ENCODE measurements at regions not wholly inside any gene's neighbourhood (a gene's known extent, or its start where the extent isn't known, plus 50 kb on each side); places are given as distances from the start of the nearest gene placed in this dataset.
A peak's percentile ranks its signal among the peaks of the same experiment; 100 is the strongest.

DNA sequence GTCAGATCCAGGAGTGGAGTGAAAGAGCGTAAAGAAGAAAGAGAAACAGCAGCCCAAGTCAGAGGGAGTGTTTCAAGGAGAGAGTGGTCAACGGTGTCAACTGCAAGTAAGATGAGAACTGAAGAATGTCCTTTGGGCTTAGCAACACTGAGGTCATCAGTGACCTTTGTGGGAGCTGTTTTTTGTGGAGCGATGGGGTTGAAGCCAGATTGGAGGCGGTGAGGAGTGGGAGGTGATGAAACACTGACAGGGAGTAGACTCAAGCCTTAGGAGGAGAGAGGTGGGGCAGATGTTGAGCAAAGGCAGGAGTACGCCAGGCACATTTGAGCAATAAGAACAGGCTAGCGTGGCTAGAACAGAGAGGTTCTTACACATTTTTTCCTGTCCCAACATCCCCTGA, 103.7 kb upstream of the GNAO1 start:
- DNase-seq = no peak

DNA sequence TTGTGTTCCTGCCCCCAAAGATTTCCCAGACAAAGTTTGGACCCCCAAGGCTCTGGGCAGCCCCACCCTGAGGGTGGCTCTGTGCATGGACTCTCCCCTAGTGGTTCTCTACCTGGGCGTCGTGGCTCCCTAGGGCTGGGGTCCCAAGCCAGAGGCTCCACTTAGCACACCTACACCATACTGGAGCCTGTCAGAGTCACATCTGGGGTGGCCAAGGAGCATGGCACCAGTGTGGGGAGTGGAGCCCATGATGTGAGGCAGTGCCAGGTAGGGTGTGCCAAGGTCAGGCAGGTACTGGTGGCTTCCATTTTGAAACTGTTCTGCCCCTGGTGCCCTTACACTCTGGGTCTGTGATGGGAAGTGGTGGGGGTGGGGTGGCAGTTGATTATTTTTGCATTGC, 109.9 kb upstream of the GNAO1 start:
- no peak for DNase-seq

DNA sequence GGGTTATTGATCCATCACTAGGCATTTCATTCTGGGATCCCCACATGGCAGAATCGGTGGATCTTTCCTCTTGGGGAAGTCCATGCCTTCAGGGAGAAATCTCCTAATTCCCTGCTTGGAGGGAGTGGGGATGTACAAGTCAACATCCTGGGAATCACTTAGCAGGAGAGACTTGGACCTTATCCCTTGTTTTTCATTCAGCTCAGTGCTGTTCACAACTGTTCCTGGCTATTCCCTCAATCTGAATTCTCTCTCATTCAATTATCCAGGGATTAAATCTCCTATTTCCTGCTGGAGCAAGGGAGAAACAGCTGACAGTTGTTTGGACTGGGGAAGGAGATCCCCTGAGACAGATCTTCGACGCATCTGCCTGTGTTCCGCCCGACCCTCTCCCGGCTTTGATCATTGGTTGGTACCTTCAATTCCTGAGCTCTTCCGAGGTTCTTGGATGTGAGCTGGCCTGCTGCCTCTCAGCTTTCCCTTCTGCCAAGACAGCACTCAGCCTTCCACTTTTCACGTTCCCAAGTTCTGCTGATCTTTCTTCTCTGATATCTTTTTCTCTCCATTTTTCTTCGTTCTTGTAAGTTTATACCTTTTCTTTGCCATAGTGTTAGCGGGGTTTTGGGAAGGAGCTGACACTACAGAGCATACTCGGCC, 115.4 kb upstream of the GNAO1 start:
- no peak for DNase-seq

GRCh38 chr16:56073508-56073907, 117.8 kb upstream of the GNAO1 start:
- no peak for DNase-seq

- no peak for DNase-seq
These were observed 119.2 kb upstream of the GNAO1 start for GRCh38 chr16:56072096-56072495.

DNA sequence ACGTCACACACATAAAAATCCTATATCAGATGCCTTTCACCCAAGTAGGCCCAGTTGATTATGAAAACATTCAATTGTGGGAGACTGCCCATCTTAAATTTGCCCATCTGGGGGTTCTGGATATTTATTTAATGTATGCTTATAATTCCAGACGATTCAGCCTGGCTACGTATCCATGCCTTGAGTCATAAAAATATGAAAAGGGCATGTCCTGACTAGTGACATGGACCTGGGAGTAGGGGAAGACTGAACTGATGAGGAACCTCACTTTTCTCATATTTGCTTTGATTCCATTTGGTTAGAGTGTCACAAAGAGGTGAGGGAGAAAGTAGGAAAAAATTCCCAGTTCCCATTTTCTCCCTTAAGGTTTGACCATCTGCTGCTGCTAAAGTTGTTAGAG, 122.5 kb upstream of the GNAO1 start:
- no peak for DNase-seq

DNA sequence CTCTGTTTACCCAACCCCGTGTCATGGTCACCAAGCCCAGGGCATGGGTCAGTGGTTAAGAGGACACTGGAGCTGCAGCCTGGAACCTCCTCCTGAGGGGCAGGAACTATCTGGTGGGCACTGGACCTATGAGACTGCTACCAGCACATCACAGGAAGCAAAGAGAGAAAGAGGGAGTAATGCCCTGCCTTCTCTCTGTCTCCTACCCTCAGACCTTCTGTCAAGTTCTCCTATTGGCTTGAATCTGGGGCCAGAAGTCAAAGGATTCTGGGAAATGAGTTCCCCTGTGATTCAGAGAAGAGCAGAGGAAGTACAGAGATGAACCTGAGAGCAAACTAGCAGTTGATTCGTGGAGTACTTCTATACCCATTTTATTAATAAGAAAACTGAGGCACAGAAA, 123.0 kb upstream of the GNAO1 start:
- DNase-seq = no peak

DNA sequence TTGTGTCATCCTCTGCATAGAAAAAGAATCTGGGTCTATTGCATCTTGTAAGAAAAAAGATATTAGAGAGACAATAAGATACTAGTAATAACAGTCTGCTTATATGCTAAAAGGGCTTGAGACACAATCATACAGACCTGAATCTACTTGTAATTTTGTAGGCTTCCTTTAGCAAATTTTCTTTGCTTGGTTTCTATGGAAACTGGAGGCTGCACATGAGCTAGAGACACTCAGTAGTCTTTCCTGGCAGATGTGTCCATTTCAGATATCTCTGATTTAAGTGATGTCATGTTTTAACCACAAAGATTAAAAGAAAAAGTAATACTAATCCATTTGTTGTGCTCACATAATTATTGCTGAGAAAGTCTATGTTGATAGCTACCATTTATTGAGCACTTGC, 123.9 kb upstream of the GNAO1 start:
- no peak for DNase-seq

GRCh38 chr16:56066617-56067016, 124.7 kb upstream of the GNAO1 start:
- no peak for DNase-seq

DNA sequence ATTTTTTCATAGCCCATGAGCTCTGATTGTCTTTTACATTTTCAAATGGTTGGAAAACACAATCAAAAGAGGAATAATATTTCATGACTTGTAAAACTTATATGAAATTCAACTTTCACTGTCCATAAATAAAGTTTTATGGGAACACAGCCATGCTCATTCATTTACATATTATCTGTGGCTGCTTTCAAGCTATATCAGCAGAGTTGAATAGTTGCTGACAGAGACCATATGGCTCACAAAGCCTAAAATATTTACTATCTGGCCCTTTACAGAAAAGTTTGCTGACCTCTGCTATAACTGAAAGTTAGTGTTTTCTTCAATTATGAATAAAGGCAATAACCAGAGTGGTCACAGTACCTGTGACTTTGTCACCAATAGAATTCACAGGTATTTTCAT, 128.2 kb upstream of the GNAO1 start:
- no peak for DNase-seq

- no peak for DNase-seq
These were observed 134.1 kb upstream of the GNAO1 start for GRCh38 chr16:56057151-56057550.

GRCh38 chr16:56050916-56051315, 140.4 kb upstream of the GNAO1 start:
- DNase-seq = no peak

DNA sequence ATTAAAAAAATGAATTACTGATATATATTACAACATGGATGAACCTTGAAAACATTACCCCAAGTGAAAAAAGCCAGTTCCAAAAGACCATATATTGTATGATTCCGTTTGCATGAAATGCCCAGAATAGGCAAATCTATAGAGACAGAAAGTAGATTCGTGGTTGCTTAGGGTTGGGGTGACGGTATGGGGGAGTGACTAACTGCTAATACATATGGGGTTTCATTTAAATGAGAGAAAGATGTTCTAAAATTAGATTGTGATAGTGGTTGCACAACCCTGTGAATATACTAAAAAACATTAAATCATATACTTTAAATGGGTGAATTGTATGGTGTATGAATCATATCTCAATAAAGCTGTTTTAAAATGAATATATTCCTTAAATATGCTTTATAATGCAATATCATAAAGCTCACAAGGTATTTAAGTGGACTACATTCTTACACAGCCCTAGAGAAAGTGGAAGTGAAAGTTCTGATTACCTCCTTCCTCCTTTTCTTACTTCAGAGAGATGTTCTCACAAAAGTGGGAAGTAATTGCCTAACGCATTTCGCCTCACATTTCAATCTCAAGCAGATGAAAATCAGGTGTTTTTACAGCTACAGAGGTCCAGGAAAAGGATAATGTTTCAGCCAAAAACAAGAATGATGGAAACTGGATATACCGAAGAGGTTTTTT, 142.7 kb upstream of the GNAO1 start:
- no peak for DNase-seq

GRCh38 chr16:56047307-56048234, 143.7 kb upstream of the GNAO1 start:
- DNase-seq = no peak

DNA sequence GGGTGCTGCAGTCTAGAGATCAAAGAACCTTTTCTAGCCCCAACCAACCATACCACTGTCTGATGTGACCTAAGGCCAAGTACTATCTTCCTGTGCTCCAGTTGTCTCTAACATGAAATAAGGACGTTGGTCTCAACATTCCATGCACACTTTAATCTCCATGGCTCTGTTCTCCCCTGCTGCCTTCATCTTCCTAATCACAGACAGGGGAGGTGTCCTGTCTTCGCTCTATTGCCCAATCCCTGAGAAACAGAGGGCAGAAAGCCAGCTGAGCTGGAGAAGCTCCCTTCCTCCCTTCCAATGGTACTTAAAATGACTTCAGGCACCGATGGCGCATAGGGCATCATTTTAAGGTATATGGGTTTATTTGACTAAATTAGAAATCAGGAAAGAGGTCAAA, 148.9 kb upstream of the GNAO1 start:
- no peak for DNase-seq

- DNase-seq = peak; percentile 41
These were observed 149.6 kb upstream of the GNAO1 start for GRCh38 chr16:56041556-56042140.

DNA sequence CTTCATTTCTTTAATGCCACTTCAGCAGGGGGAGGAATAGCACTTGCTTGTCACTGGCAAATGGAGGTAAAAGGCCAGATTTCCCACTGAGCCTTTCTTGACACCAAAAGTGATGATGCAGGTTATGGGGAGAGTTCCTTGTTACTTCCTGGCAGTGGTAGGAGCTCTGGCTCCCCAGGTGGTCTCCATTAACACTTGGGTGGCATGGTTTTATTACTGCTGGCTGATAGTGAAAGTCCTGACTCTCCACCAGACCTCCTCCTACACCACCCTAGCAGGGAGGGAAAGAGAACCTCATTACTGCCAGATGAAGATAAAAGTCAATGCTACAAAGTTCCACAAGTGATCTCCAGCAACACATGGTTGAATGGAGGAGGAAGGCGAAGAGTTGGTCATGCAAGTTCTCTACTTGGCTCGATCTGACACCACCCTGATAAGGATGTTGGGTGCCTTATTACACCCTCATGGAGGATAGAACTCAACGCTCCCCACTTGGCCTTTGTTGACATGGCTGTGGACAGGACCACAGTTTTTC, 152.7 kb upstream of the GNAO1 start:
- DNase-seq = no peak

DNA sequence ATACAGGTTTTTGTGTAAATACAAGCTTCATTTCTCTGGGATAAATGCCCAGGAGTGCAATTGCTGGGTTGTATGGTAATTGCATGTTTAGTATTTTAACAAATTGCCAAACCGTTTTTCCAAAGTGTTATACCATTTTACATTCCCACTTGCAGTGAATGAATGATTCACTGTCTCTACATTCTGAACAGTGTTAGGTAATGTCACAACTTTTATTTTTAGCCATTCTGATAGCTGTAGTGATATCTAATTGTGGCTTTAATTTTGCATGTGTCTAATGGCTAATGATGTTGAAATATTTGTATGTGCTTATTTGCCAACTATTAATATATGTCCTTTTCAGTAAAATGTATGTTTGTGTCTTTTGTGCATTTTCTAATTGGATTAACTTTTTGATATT, 156.9 kb upstream of the CES5A start:
- DNase-seq = no peak

- no peak for DNase-seq
These were observed 153.9 kb upstream of the CES5A start for GRCh38 chr16:56029026-56029425.

GRCh38 chr16:56022818-56023217, 147.6 kb upstream of the CES5A start:
- no peak for DNase-seq

- no peak for DNase-seq
These were observed 144.1 kb upstream of the CES5A start for GRCh38 chr16:56019274-56019673.

DNA sequence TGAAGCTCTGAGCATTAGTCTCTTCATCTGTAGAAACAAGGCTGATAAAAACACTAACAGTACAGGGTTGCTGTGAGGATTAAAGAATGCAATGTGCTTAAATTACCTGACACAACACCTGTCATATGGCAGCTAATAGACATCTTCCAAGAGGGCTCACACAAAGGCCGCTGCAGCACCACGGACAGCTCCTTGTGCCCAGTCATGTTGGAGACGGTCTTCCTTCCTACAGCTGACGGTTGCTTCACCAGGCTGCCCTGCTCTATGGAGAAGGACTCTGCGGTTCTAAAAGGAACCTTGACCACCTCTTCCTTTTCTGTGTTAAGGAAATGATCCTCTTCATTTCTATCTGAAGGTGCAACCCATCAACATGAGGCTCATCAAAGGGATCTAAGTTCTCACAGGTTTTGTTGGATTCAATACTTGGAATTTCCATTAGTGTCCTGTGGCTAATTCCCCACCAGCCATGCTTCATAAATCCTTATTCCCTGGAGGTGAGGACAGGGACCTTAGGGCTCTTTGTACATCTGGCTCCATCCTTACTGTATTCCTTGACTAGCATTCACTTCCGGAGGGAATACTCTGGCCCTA, 138.9 kb upstream of the CES5A start:
- DNase-seq = no peak

DNA sequence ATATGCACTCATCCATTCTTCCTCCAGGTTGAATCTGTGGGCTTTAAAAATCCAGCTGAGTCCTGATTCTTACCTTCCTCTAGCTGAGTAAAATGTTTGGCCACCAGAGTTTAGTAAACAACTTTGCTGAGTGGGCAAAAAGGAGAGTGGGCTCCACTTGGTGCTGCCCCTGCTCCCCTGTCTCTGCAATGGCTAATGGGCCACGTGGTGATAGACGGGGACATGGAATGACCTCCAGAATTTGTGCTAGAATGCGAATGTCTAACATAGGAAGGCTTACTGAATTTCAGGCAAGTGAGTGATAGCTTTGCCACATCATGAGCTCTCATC, 137.3 kb upstream of the CES5A start:
- DNase-seq = no peak

Measured in NCI-H146 (cell line).